GM19328 (cell line): ENCODE measurements at regions not wholly inside any gene's neighbourhood (a gene's known extent, or its start where the extent isn't known, plus 50 kb on each side); places are given as distances from the start of the nearest gene placed in this dataset.

Experiments
- ATAC-seq: cut with Tn5 transposase; IDR thresholded peaks from one replicate; pipeline ENCODE4 v1.9.1; 2021; ENCODE audit warnings: mild to moderate bottlenecking, moderate library complexity; ENCODE audit not compliant: unreplicated experiment

DNA sequence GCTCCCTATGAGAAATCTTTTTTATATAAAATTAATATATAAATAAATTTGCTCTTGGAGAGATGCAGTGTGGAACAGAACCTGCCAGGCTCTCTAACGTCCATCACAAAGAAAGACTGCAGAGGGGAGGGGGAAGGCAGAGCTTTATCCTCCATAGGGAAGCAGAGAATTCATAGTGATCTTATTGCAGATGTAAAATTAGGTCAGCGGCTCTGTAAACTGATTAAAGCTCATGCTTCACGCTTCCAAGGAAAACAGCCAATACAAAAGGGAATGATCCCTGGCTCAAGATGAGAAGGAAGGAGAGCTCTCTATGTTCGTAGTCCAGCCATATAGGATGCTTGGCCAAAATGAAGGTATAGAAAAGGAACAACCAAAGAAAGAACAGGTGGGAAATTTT is 532.3 kb upstream of the PSMD7 start:
- ATAC-seq = no peak

DNA sequence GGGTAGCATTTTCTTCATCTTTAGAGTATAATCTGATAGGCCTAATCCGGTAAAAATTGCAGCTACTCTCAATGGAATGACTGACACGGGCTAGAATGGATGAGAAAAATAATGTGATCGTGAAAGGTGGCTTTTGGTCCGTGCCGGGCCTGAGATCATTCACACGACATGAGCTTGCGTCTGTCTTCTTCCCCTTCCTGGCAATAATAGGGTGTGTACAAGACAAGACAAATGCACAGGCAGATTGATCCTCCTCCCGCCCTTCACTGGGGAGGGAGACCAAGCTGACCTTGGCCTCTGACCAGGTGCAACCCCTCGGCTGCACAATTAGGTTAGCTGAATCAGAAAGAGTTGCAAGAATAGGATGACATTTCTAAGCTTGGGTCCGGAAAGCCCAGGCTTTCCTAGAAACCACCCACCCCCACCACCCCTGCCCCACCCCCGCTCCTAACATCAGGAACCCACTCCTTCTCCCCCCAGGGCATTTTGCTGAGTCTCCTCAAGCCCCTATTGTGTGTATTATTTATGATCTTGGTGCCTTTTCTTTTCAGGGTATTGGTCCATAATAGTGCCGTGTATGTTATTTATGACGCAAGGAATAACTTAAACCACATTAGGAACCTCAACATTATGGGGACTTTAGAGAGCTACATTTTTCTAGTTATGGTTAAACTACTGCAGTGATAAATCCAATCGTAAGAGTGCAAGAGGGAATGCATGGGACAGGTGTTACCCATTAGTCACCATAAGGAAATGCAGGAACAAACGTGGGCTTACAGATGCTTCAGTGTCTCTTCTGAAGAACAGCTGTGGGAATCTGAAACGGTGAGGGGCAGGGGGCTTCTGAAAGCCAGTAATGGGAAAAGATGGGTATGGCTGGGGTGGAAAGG is 540.1 kb upstream of the PSMD7 start:
- ATAC-seq = no peak

DNA sequence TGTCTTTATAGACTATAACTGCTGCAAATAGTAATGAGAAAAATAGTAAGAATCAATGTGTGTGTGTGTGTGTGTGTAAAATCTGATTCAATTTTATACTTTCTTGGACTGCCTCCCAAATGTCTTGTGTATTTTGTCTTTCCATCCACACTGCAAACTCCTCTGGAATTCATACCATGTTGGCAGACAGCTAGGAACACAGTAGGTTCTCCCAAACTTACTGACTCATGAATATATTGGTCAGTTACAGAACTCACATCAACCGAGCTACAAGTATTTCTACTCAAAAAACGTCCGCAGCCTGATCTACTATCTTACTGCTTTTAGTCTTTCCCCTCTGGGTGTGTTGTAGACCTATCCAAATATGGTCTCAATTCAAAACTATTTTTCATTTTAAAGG is 542.7 kb upstream of the PSMD7 start:
- no peak for ATAC-seq

DNA sequence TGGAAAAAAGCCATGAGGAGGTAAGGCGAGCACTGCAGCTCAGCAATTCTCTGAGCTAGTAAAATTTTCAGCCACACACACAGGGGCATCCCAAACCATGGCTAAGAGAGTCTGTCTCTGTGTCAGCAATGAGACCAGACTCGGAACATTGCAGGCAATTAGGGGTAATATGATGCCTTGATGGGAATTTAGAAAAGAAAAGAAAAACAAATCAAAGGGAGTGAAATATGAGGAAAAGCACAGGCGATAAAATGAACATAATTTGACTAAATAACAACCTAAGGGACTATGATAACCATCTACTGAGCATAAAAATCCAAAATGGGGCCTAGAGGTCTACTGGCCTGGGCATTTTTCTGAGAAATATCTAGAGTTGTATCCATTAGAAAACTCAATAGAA is 546.0 kb upstream of the PSMD7 start:
- ATAC-seq = no peak

DNA sequence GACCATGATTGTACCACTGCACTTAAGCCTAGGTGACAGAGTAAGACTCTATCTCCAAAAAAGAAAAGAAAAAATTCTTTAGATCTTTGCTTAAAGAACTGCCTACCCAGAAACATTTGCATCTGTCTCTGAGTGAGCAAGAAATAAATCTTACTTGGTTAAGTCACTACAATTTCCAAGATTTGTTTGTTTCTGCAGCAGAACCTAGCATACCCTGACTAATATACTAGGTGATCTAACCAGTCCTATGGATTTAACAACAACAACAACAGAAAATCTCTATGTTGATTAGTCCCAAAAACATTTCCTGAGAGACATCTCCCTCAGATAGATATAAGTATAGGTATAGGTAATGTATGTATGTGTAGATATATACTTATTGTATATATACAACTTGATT is 549.3 kb upstream of the PSMD7 start:
- ATAC-seq = no peak

DNA sequence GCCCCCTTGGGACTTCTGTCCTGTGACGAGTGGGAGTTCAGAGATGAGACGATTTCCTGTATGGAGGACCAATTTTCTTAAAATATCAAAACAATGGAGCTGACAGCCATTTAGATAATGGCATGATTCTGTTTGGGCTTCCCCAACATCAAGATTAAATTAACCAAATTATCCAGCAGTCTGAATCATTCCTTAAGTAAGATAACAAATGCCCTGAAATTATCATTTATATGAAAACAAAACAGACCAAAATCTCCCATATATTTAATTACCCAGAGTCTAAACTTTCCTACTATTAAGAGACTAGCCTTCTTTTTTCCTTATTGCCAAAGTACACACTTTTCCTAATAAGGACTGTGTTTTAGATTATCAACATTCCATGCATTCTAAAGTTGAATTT is 550.1 kb upstream of the PSMD7 start:
- no peak for ATAC-seq

DNA sequence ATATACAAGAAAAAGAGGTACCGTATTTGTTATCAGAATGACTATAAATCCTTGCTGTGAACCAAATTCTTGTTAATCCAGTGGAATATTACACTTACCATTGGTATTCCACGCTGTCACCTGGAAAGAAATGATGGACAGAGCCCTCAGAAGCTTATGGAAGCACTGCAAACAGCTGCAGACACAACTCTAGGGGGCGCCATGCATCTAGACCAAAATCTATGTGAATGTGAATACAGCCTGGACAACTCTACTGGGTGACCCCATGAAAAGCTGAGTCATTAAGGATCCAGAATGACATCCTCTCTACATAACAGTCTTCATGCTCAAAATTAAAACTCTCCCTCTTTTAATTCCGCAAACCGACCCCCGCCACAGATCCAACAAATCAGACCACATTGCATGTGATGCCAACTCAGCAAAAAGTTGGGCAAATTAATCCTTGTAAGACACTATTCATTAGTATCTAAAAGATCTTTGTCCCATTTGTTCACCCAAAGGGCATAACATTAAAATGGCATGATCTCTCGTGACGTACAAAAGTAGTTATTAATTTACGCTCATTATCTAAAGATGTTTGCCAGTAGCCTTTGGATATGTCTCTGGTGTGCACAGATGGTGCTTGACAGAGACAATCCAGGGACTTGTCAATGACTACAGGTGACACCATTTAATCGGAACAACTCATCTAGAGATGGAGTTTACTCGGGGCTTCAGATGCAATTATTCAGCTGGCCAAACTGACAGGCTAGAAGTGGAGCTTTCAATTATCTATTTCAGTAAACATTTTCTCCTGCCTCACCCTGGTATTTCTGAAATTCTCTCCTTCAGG is 552.7 kb upstream of the PSMD7 start:
- no peak for ATAC-seq

DNA sequence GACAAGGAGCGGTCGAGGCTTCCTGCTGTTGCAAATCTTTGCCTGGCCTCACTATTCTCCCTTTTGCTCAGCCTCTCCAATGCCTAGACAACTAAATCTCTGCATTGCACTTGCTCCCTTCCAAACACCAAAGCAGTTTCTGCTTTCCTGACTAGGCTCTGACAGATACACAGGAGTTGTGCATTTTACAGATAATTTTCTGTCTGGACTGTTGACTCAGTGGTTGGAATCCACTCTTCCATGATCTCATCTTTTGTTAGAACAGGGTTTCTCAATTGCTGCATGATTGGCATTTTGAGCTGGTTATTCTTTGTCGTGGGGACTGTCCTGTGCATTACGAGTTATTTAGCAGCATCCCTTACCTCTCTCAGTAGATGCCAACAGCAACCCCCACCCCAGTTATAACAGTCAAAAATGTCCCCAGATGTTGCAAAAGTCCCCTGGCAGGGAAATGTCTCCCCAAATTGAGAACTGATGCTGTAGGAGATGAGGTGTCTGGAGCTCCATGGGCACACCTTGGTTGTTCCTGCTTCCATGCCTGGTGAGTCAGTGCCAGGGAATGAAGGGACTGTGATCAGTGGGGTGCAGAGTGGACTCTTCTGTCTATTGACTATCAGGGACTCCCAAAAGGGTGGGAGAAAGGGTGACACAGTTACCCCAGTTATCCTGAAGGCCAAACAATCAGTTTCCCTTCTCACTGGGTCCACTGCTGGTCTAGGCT is 557.4 kb upstream of the PSMD7 start:
- ATAC-seq = no peak

DNA sequence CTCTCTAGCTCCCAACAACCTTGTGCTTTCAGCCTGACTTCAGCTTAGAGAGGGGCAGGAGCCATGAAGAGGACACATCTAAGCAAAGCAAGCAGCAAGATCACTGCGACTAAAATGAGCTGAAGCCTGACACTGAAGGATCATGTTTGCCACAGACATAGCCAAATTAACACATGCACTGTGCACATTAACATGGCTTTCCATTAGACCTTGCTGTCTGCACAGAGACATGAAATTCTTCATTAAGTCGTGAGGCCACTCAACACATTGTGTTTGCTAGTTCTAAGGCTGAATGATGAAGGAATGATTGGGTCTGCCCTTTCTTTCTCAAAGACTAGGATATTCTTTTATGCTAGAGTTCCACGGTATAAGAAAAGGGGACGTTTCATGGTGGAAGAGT is 558.3 kb upstream of the PSMD7 start:
- no peak for ATAC-seq

DNA sequence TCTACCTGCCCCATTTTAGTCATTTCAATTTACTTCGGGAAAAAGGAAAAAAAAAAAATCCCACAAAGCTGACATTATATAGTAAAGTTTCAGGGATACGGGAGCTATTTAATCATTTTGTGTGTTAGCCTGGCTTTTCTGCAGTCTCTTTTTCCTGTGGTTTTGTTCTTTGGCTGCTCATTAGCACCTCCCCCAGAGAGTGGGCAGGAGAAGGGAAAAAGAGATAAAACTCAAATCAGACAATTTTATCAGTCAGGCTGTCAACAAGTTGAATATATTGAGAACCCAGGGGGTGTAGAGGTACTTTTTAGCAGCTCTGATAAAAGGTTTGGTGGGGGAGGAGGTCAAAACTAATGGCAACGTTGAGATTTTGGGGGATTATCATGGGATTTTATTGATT is 559.0 kb upstream of the PSMD7 start:
- ATAC-seq = no peak

DNA sequence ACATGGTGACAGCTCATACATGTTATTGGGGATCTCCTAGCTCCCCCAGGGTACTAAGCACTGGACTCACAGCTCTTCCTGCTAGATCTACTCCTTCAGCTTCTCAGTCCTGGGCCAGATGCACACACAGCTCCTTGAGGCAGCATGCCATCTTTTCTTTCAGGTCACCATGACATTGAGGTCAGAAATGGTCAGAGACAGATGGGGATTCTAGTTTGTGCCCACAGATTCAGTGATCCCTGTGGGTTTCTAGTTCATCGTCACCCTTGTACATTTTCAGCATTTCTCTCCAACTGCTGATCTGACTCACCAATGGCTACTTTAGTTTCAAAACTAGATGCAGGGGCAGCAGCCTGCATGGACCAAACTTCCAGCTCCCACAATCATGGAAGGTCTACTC is 560.7 kb upstream of the PSMD7 start:
- ATAC-seq = no peak

DNA sequence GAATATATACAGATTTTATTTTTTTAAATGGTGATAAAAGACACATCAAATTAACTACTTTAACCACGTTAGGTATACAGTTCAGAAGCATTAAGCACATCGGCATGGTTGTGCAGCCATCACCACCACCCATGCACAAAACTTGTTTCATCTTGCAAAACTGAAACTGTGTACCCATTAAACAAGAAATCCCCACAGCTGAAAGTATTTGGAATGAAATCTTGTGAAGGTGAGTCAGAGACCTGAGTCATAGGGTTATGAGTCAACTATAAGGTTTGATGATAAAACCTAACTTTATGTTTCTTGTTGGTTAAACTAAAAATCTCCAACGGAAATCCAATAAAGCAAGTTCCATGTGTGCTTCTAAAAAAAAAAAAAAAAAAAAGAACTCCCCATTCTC is 561.6 kb upstream of the PSMD7 start:
- no peak for ATAC-seq

DNA sequence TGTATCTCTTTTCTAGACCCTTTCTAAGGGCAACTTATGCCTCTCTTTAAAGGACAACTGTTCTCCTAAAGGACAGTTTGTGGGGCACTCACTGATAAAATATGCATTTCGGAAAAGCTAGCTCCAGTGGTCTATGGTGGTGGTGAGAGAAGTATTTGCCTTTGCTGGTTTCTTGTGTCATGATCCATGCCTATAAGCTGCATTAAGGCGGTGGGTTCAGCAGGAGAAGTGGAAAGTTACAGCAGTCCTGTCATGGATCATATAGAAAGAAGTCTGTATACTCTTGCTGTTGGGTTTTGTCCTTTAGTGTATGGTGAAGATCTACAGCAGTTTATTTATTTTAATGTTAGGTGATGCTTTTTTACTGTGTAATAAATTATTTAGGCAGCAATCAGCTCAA is 563.9 kb upstream of the PSMD7 start:
- no peak for ATAC-seq

DNA sequence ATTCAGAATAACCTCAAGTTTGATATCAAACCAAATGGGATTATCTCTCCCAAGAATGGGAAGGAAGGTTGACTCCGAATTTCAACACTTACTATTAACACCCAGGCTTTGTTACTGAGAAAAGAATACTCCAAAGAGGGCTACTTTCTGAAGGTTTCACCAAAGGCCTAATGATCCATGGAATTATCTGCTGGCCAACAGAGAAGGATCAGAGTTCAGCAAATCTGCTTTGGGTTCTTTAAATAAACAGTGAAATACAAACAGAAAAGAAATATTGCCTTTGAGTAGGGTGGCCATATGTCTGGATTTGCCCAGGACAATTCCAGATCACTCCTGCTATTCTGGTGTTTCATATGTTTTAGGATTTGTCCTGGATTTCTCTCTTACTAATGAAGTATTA is 564.5 kb upstream of the PSMD7 start:
- ATAC-seq = no peak

DNA sequence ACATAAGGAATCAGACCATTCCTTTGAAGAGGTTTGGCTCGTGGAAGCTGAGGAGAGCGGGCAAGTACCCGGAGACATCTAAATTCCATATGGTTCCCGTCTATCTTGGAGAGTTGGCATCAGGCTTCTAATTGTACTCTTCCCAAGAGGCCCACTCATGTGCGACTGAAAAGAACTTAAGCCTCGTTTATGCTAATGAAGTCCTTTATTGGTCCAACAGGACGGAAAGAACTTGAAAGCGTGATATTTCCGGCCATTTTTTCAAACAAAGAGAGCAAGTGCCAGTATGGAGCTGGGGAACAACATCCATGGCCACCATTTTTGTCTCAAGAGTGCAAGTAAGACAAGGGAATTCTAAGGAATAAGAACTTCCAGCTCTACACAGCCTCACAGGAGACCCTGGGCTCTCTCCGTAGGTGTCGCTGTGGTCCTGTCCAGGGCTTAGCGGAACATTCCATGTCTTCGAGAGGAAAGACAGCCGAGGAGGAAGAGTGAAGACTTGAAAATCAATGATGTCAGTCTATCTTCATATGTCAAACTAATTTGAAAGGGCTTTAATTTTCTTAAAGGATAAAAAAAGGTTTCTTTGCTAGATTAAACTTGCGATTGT is 566.0 kb upstream of the PSMD7 start:
- ATAC-seq = no peak

DNA sequence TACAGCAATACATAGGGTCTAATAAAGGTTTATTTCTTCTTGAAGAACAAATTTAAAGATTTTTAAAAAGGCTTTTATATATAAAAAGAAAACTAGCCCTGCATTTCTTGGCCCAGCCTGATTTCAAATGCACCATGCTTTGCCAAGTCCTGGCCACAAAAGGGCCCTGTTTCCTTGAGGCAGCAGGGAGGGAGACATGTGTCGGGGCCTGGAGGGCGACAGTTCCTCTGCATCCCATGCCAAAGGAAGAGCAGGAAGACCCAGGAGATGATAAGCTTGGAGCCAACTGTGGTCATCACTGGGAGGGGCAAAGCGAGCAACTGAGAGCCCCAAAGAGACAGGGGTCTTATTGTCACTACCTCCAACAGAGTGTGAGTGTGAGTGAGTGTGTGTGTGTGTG is 571.5 kb upstream of the PSMD7 start:
- no peak for ATAC-seq

DNA sequence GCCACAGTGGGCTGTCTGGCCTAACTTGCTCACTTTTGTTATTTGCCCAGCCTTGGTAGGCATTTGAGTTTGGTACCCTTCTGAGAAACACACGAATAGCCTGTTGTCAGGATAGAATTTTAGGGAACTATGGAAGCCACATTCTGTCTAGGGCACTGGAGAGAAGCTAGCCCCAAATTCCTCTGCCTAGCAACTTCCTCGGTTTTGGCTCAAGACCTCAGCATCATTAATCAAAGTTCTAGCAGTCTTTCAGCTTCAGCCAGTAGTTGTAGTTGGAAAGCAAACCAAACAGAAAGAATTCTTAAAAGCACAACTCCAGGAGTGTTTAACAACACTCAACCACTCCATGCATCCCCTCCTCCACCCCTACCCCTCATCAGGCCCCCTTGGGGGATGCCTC is 572.1 kb upstream of the PSMD7 start:
- no peak for ATAC-seq

DNA sequence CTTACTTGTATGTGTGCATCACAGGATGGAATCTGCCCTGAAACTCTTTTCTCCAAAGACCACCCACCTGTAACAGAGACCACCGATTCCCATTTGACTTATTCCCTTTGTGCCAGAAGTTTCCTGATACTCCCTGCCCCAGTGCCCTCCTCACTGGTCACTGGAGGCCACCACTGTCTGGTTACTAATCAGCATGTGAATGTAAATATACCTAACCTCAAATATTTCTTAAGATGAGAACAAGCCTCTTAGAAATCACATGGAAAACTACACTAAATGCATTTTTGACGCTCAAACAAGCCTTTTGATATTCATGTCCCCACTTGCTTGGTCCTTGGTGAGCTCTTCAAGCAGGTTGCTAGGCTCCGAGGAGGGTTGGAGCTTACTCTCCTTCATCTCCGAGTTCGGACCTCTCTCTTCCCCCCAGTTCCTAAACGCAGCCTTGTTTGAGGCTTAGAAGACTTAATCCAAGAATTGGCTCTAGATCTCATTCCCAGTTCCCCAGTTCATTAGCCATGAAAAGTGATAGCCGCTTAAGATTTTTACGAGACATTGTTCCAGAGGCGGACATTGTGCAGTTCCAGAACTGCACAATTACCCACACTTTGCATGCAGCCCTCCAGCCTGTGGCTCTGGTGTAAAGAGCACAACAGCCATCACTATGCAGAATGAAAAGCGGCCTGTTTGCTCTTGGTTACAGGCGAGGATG is 579.2 kb upstream of the PSMD7 start:
- no peak for ATAC-seq

DNA sequence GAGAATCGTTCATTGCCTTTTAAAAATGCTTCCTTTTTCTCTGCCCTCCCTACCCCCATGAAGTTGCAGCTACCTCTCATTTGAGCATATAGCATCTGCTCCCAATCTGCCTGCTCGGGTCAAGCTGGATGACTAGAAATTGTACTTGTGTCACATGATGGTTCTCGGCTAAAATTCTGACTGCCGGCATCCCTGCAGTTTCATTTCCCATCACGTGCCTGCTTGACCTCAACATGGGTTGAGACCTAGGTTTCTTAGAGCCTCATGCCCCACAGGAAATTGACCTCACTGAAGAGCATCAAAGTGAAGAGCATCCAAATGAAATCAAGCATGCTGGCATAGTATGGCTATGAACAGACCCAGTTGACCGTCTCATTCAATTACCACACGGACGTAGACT is 581.6 kb upstream of the PSMD7 start:
- ATAC-seq = no peak

DNA sequence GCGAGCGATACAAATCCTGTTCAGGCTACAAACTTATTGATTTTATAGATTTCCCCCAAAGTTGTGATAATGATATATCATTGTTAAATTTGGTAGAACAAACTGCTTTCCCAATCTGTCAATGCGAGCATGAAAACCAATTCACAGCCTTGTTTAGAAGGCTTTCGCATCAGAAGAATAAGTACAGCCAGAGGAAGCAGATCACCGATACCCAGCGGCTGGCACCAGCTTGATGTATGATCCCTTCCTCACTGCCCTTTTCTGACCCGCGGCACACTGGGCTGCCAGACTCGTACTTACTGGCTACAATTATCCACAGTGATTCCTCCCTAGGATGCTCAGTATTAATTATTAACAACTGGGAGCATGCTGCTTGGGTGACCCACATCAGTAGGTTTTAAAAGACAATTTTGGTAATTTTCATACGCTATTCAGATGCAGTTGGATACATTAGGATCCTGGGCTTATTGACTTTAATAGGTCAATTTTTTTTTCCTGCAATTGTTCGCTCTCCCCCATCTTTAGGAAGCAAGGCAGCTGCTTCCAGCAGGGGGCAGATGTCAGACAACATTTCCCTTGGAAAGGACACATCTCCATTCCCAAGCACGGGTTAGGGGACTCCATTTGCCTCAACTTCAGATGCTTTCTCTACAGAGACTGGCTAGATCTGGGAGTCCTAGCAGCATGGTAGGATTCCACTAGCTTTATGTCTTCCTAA is 582.7 kb upstream of the PSMD7 start:
- ATAC-seq = no peak
